ENCODE measurements at regions not wholly inside any gene's neighbourhood (a gene's known extent, or its start where the extent isn't known, plus 50 kb on each side); places are given as distances from the start of the nearest gene placed in this dataset.

GRCh38 chr6:144474904-144475303, 189.8 kb downstream of the UTRN start:
- no peak for DNase-seq
- ChIA-PET POLR2A (no interaction called here), CTCF (interaction anchor here (1.3 kb wide), 1 partner anchor 14 kb away, joined by 3 read pairs; no protein-coding TSS in a partner anchor)
- H3K36me3 Mint-ChIP-seq (ENCODE audit: low read depth): peaks cover 12% of the 10 kb centered on the region
- no peaks in the 10 kb centered on the region for H3K9me3 Mint-ChIP-seq
- no peak overlapping the region for H3K4me3 Mint-ChIP-seq
- H3K27me3 Mint-ChIP-seq: no peaks in the 10 kb centered on the region
- H3K4me1 Mint-ChIP-seq (ENCODE audit: low read depth): no peaks in the 10 kb centered on the region
- no peak for ATAC-seq
- H3K27ac Mint-ChIP-seq: peak overlapping the region; percentile 34
- TF ChIP-seq CTCF (IDR thresholded peaks at IDR 0.05): no peak
- intact Hi-C loops (cut with micrococcal nuclease): no loop called here

- POLR2A ChIA-PET: interaction anchor here (0.6 to 1.2 kb wide), 2 partner anchors 18 to 573 kb away, joined by 3 read pairs; no protein-coding TSS in a partner anchor
- no peak for ATAC-seq
- intact Hi-C loops (cut with micrococcal nuclease): no loop called here
- no peak for TF ChIP-seq CTCF (IDR thresholded peaks at IDR 0.05)
- H3K9me3 Mint-ChIP-seq: no peaks in the 10 kb centered on the region
- no peak overlapping the region for H3K4me3 Mint-ChIP-seq
- CTCF ChIA-PET: interaction anchor here (1.3 kb wide), 1 partner anchor 15 kb away, joined by 3 read pairs; no protein-coding TSS in a partner anchor
- H3K36me3 Mint-ChIP-seq (ENCODE audit: low read depth): peaks cover 14% of the 10 kb centered on the region
- DNase-seq: no peak
- no peaks in the 10 kb centered on the region for H3K27me3 Mint-ChIP-seq
- peak overlapping the region; percentile 34 for H3K27ac Mint-ChIP-seq
- H3K4me1 Mint-ChIP-seq (ENCODE audit: low read depth): no peaks in the 10 kb centered on the region
These were observed 190.3 kb downstream of the UTRN start for GRCh38 chr6:144475411-144475810.

DNA sequence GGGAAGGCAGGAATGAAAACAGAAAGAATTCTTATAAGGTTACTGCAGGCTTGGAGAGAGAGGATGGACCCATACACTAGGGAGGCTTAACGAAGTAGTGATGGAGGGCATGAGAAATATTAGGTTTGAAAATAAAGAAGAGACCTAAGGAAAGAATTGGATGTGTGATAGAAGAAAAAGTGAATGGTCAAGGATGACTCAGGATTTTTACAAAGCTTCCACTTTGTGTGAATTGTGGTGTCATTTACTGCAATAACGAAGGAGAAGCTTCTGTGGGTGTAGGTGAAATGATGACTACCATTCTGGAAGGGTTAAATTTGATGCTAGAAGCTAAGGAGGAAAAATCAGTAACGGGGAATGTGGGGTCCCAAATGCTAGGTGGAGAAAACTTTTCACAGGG, 191.2 kb downstream of the UTRN start:
- no peak for TF ChIP-seq CTCF (IDR thresholded peaks at IDR 0.05)
- no peaks in the 10 kb centered on the region for H3K27me3 Mint-ChIP-seq
- peaks cover 14% of the 10 kb centered on the region for H3K36me3 Mint-ChIP-seq (ENCODE audit: low read depth)
- CTCF ChIA-PET: interaction anchor here (0.9 to 1.3 kb wide), 2 partner anchors 15 to 16 kb away, joined by 3 read pairs; no protein-coding TSS in a partner anchor
- ATAC-seq (no peak), DNase-seq (no peak)
- intact Hi-C loops (cut with micrococcal nuclease): no loop called here
- POLR2A ChIA-PET: interaction anchor here (1.2 kb wide), 1 partner anchor 17 kb away, joined by 3 read pairs; no protein-coding TSS in a partner anchor
- no peaks in the 10 kb centered on the region for H3K4me1 Mint-ChIP-seq (ENCODE audit: low read depth)
- peak overlapping the region; percentile 74 for H3K27ac Mint-ChIP-seq
- H3K4me3 Mint-ChIP-seq: no peak overlapping the region
- H3K9me3 Mint-ChIP-seq: no peaks in the 10 kb centered on the region

- no peak for ATAC-seq
- POLR2A ChIA-PET: no interaction called here
- no peak overlapping the region for H3K27ac Mint-ChIP-seq
- intact Hi-C loops (cut with micrococcal nuclease): no loop called here
- peaks cover 14% of the 10 kb centered on the region for H3K36me3 Mint-ChIP-seq (ENCODE audit: low read depth)
- CTCF ChIA-PET: interaction anchor here (1.1 kb wide), 1 partner anchor 338 kb away, joined by 3 read pairs; no protein-coding TSS in a partner anchor
- peaks cover 8% of the 10 kb centered on the region for H3K4me1 Mint-ChIP-seq (ENCODE audit: low read depth)
- no peak for TF ChIP-seq CTCF (IDR thresholded peaks at IDR 0.05)
- no peaks in the 10 kb centered on the region for H3K27me3 Mint-ChIP-seq
- no peak for DNase-seq
- no peaks in the 10 kb centered on the region for H3K9me3 Mint-ChIP-seq
- no peak overlapping the region for H3K4me3 Mint-ChIP-seq
These were observed 192.3 kb downstream of the UTRN start for GRCh38 chr6:144477396-144477795.

DNA sequence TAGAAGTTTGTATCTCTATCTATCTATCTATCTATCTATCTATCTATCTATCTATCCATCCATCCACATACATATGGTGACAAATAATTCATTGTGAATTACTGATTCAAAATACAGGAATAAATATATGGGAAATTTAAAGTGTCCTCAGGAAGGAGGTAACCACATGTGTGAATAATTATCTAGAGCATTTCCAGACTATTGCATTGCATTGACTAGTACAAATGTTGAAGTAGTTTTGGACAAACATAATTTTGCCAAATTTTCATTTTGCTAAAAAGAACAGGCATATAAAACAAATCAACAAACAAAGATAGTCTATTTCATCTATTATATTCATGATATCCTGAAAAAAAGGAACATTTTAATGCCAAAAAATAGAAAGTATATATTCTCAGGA, 192.7 kb downstream of the UTRN start:
- no peaks in the 10 kb centered on the region for H3K9me3 Mint-ChIP-seq
- TF ChIP-seq CTCF (IDR thresholded peaks at IDR 0.05): no peak
- peaks cover 13% of the 10 kb centered on the region for H3K4me1 Mint-ChIP-seq (ENCODE audit: low read depth)
- peaks cover 14% of the 10 kb centered on the region for H3K36me3 Mint-ChIP-seq (ENCODE audit: low read depth)
- no peaks in the 10 kb centered on the region for H3K27me3 Mint-ChIP-seq
- DNase-seq: no peak
- H3K27ac Mint-ChIP-seq: no peak overlapping the region
- ChIA-PET CTCF (interaction anchor here (0.8 to 1.1 kb wide), 3 partner anchors 11 to 338 kb away, joined by 3 to 4 read pairs (median 3); no protein-coding TSS in a partner anchor), POLR2A (no interaction called here)
- no peak for ATAC-seq
- intact Hi-C loops (cut with micrococcal nuclease): no loop called here
- no peak overlapping the region for H3K4me3 Mint-ChIP-seq
